Brain microvascular endothelial cell (primary cell): ENCODE measurements at regions not wholly inside any gene's neighbourhood (a gene's known extent, or its start where the extent isn't known, plus 50 kb on each side); places are given as distances from the start of the nearest gene placed in this dataset.

ENCODE experiments used
- DNase-seq: peaks from one replicate; pipeline ENCODE4 v3.0.0-alpha.2; 2020
- H3K27ac ChIP-seq: fragments of 250-450 bp; sonication (Bioruptor Pico); 2 replicates; pipeline ENCODE4 v1.5.1; 2020; ENCODE audit warnings: mild to moderate bottlenecking, moderate library complexity
- H3K27me3 ChIP-seq: fragments of 250-450 bp; sonication (Bioruptor Pico); replicated peaks from 2 replicates; pipeline ENCODE4 v1.5.1; 2020; ENCODE audit warnings: mild to moderate bottlenecking
- H3K36me3 ChIP-seq: fragments of 250-450 bp; sonication (Bioruptor Pico); replicated peaks from 2 replicates; pipeline ENCODE4 v1.5.1; 2020; ENCODE audit warnings: mild to moderate bottlenecking
- H3K4me3 ChIP-seq: 2 replicates; pipeline ENCODE4 v1.5.1; 2011; ENCODE audit warnings: low read depth, mild to moderate bottlenecking, control low read depth, low read length, moderate library complexity
- CTCF ChIP-seq: IDR thresholded peaks from 2 replicates; pipeline ENCODE4 v1.5.1; 2011; ENCODE audit warnings: low read depth, mild to moderate bottlenecking, moderate library complexity, low read length, control low read depth, inconsistent platforms; ENCODE audit errors: missing control alignments
- in situ Hi-C: cut with HindIII; loops from 2 replicates; pipeline ENCODE4 v1.10.0; 2017; ENCODE audit warnings: low sequenced_read_pairs, low pct_ligation_motif_present

GRCh38 chr2:196362973-196363549 is 191.7 kb upstream of the STK17B start:
- no peaks in the 10 kb centered on the region for H3K27me3 ChIP-seq
- TF ChIP-seq CTCF, result no peak
- no peak for DNase-seq
- H3K36me3 ChIP-seq, result no peaks in the 10 kb centered on the region
- no peak overlapping the region for H3K27ac ChIP-seq
- in situ Hi-C loops, result no loop called here
- H3K4me3 ChIP-seq, result no peak overlapping the region

GRCh38 chr2:196365145-196365544 is 193.8 kb upstream of the STK17B start:
- no peak for TF ChIP-seq CTCF
- no peak overlapping the region for H3K4me3 ChIP-seq
- in situ Hi-C loops, result no loop called here
- no peaks in the 10 kb centered on the region for H3K27me3 ChIP-seq
- no peak for DNase-seq
- H3K36me3 ChIP-seq, result no peaks in the 10 kb centered on the region
- no peak overlapping the region for H3K27ac ChIP-seq

GRCh38 chr2:196365923-196366322 is 194.5 kb upstream of the STK17B start:
- in situ Hi-C loops, result no loop called here
- Histone ChIP-seq H3K36me3 (no peaks in the 10 kb centered on the region), H3K4me3 (no peak overlapping the region), H3K27me3 (no peaks in the 10 kb centered on the region), H3K27ac (no peak overlapping the region)
- no peak for DNase-seq
- TF ChIP-seq CTCF, result no peak

GRCh38 chr2:196367633-196368032 is 196.3 kb upstream of the STK17B start:
- Histone ChIP-seq H3K27me3 (no peaks in the 10 kb centered on the region), H3K36me3 (no peaks in the 10 kb centered on the region), H3K4me3 (no peak overlapping the region), H3K27ac (no peak overlapping the region)
- no peak for TF ChIP-seq CTCF
- DNase-seq, result no peak
- in situ Hi-C loops, result no loop called here

GRCh38 chr2:196368546-196369225 is 197.3 kb upstream of the STK17B start:
- DNase-seq, result no peak
- H3K36me3 ChIP-seq, result no peaks in the 10 kb centered on the region
- no peaks in the 10 kb centered on the region for H3K27me3 ChIP-seq
- in situ Hi-C loops, result no loop called here
- TF ChIP-seq CTCF, result no peak
- no peak overlapping the region for H3K4me3 ChIP-seq
- no peak overlapping the region for H3K27ac ChIP-seq

- no peak for DNase-seq
- no peaks in the 10 kb centered on the region for H3K36me3 ChIP-seq
- no peak for TF ChIP-seq CTCF
- no peaks in the 10 kb centered on the region for H3K27me3 ChIP-seq
- no peak overlapping the region for H3K27ac ChIP-seq
- H3K4me3 ChIP-seq, result no peak overlapping the region
- in situ Hi-C loops, result no loop called here
Measured at GRCh38 chr2:196369967-196370366, 198.6 kb upstream of the STK17B start.
